ENCODE measurements at regions not wholly inside any gene's neighbourhood (a gene's known extent, or its start where the extent isn't known, plus 50 kb on each side); places are given as distances from the start of the nearest gene placed in this dataset.

DNA sequence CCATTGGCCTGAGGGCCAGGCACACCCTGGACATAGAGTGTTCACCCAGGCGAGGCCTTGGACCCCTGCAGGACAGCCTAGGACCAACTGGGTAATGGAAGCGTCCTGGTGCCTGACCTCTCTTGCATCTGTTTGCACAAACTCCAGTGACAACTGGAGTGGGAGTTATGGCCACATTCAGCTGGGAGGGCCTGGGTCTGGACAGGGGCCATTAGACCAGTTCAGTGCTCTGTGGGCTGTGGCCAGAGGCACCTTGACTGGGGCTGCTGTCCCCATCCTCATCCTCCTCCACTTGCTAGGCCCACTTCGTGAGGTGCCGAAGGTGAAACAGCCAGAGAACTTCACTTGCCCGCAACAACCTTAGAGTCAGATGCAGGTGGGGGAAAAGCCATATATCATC is 372.7 kb upstream of the IRX1 start:
- DNase-seq, result no peak
- no peaks in the 10 kb centered on the region for H4K20me1 ChIP-seq (ENCODE audit: control insufficient read depth, insufficient read depth, low read length, poor library complexity, severe bottlenecking)
- Mint-ChIP-seq H3K27ac (no peak overlapping the region), H3K9me3 (ENCODE audit: insufficient read depth) (no peaks in the 10 kb centered on the region), H3K27me3 (no peaks in the 10 kb centered on the region), H3K4me3 (no peak overlapping the region), H3K4me1 (no peaks in the 10 kb centered on the region)
- TF ChIP-seq, protein P1, sequence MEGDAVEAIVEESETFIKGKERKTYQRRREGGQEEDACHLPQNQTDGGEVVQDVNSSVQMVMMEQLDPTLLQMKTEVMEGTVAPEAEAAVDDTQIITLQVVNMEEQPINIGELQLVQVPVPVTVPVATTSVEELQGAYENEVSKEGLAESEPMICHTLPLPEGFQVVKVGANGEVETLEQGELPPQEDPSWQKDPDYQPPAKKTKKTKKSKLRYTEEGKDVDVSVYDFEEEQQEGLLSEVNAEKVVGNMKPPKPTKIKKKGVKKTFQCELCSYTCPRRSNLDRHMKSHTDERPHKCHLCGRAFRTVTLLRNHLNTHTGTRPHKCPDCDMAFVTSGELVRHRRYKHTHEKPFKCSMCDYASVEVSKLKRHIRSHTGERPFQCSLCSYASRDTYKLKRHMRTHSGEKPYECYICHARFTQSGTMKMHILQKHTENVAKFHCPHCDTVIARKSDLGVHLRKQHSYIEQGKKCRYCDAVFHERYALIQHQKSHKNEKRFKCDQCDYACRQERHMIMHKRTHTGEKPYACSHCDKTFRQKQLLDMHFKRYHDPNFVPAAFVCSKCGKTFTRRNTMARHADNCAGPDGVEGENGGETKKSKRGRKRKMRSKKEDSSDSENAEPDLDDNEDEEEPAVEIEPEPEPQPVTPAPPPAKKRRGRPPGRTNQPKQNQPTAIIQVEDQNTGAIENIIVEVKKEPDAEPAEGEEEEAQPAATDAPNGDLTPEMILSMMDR (IDR thresholded peaks at IDR 0.05), result no peak
- TF ChIP-seq EZH2 (IDR thresholded peaks at IDR 0.05; ENCODE audit: borderline replicate concordance, insufficient read depth, low read depth, low read length, poor library complexity, severe bottlenecking), result no peak
- ChIA-PET CTCF (no interaction called here), POLR2A (no interaction called here)
- ATAC-seq (ENCODE audit: low read depth), result no peak
- no peaks in the 10 kb centered on the region for H3K4me1 ChIP-seq (ENCODE audit: control insufficient read depth in 2 of 2, insufficient read depth in 2 of 2, low read length in 2 of 2)
- H3K27ac ChIP-seq (ENCODE audit: low read length in 2 of 2), result no peak overlapping the region
- H3K27me3 ChIP-seq (replicated peaks in 1 of 4; ENCODE audit: control extremely low read depth in 1 of 4, control insufficient read depth in 3 of 4, insufficient read depth in 4 of 4, low read length in 3 of 4), result no peaks in the 10 kb centered on the region
- intact Hi-C loops (cut with micrococcal nuclease), result no loop called here
- H3K9ac ChIP-seq (ENCODE audit: low read length), result no peak overlapping the region
- H3K36me3 ChIP-seq (replicated peaks in 1 of 2; ENCODE audit: control extremely low read depth in 1 of 2, control insufficient read depth in 1 of 2, extremely low read depth in 1 of 2, insufficient read depth in 2 of 2, low read length in 1 of 2), result no peaks in the 10 kb centered on the region
- no peak overlapping the region for H3K4me2 ChIP-seq (replicated peaks; ENCODE audit: low read depth, low read length, poor library complexity, severe bottlenecking)
- H2AFZ ChIP-seq (ENCODE audit: insufficient read depth, low read depth, low read length, poor library complexity, severe bottlenecking), result no peak overlapping the region
- H3K9me3 ChIP-seq (ENCODE audit: control extremely low read depth in 1 of 3, control insufficient read depth in 2 of 3, insufficient read depth in 1 of 3, low read length in 2 of 3), result peaks cover 0 to 49% (median 0%) of the 10 kb centered on the region in 3 donors
- no peaks in the 10 kb centered on the region for H3K79me2 ChIP-seq (ENCODE audit: control insufficient read depth, insufficient read depth, low read length)
- WGBS (ENCODE audit: insufficient coverage), result 75% methylated on average over 3 of the region's 5 CpGs
- no peak overlapping the region for H3K4me3 ChIP-seq (ENCODE audit: control extremely low read depth in 1 of 5, extremely low read depth in 1 of 5, insufficient read depth in 1 of 5, low read depth in 2 of 5, low read length in 4 of 5)

DNA sequence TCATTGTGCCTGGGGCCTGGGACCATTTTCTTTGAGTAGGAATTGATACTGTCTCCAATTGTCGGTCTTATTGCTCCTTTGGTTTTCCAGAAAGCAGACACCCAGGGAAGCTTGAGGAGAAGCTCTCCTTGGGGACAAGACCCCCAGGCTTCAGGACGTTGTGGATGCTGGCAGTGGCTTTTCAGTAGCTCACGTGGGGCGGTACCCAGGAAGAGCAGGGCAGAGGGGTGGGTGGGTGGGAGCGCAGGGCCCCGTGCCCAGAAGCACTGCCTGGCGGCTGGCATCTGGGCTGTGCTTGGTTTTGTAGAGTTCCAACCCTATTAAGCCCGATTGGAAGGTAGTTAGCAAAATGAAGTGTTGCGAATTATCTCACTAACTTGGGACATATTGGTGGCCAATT is 374.2 kb upstream of the IRX1 start:
- Histone ChIP-seq H3K36me3 (replicated peaks in 1 of 2; ENCODE audit: control extremely low read depth in 1 of 2, control insufficient read depth in 1 of 2, extremely low read depth in 1 of 2, insufficient read depth in 2 of 2, low read length in 1 of 2) (no peaks in the 10 kb centered on the region), H3K4me3 (ENCODE audit: control extremely low read depth in 1 of 5, extremely low read depth in 1 of 5, insufficient read depth in 1 of 5, low read depth in 2 of 5, low read length in 4 of 5) (no peak overlapping the region), H3K9me3 (ENCODE audit: control extremely low read depth in 1 of 3, control insufficient read depth in 2 of 3, insufficient read depth in 1 of 3, low read length in 2 of 3) (peaks cover 0 to 57% (median 0%) of the 10 kb centered on the region in 3 donors), H3K79me2 (ENCODE audit: control insufficient read depth, insufficient read depth, low read length) (no peaks in the 10 kb centered on the region), H3K27ac (ENCODE audit: low read length in 2 of 2) (no peak overlapping the region), H4K20me1 (ENCODE audit: control insufficient read depth, insufficient read depth, low read length, poor library complexity, severe bottlenecking) (no peaks in the 10 kb centered on the region), H3K4me1 (ENCODE audit: control insufficient read depth in 2 of 2, insufficient read depth in 2 of 2, low read length in 2 of 2) (no peaks in the 10 kb centered on the region), H2AFZ (ENCODE audit: insufficient read depth, low read depth, low read length, poor library complexity, severe bottlenecking) (no peak overlapping the region), H3K27me3 (replicated peaks in 1 of 4; ENCODE audit: control extremely low read depth in 1 of 4, control insufficient read depth in 3 of 4, insufficient read depth in 4 of 4, low read length in 3 of 4) (no peaks in the 10 kb centered on the region), H3K4me2 (replicated peaks; ENCODE audit: low read depth, low read length, poor library complexity, severe bottlenecking) (no peak overlapping the region), H3K9ac (ENCODE audit: low read length) (no peak overlapping the region)
- Mint-ChIP-seq H3K4me1 (no peaks in the 10 kb centered on the region), H3K27me3 (no peaks in the 10 kb centered on the region), H3K4me3 (no peak overlapping the region), H3K27ac (no peak overlapping the region), H3K9me3 (ENCODE audit: insufficient read depth) (no peaks in the 10 kb centered on the region)
- CTCF ChIA-PET, result no interaction called here
- WGBS (ENCODE audit: insufficient coverage), result 100% methylated on average over 1 of the region's 9 CpGs
- POLR2A ChIA-PET, result no interaction called here
- ATAC-seq (ENCODE audit: low read depth) (no peak), DNase-seq (no peak)
- intact Hi-C loops (cut with micrococcal nuclease), result no loop called here
- TF ChIP-seq, protein P1 (IDR thresholded peaks at IDR 0.05), result no peak
- no peak for TF ChIP-seq EZH2 (IDR thresholded peaks at IDR 0.05; ENCODE audit: borderline replicate concordance, insufficient read depth, low read depth, low read length, poor library complexity, severe bottlenecking)
